ENCODE measurements at regions not wholly inside any gene's neighbourhood (a gene's known extent, or its start where the extent isn't known, plus 50 kb on each side); places are given as distances from the start of the nearest gene placed in this dataset.

GRCh38 chrX:12052109-12052508 lies 86.2 kb upstream of the FRMPD4 start:
- no peak for DNase-seq (ENCODE audit: low read depth in 2 of 2)
- Histone ChIP-seq H4K20me1 (ENCODE audit: control insufficient read depth, extremely low read depth, insufficient read depth, low read length) (no peaks in the 10 kb centered on the region), H3K79me2 (ENCODE audit: control insufficient read depth, insufficient read depth, low read length) (no peaks in the 10 kb centered on the region), H3K4me2 (ENCODE audit: extremely low read depth, insufficient read depth, low read length) (no peak overlapping the region), H3K4me1 (ENCODE audit: control insufficient read depth, extremely low read depth, insufficient read depth, low read length) (no peaks in the 10 kb centered on the region), H2AFZ (ENCODE audit: low read length) (no peak overlapping the region), H3K9ac (ENCODE audit: insufficient read depth, low read length) (no peak overlapping the region), H3K27ac (ENCODE audit: insufficient read depth, low read length) (no peak overlapping the region), H3K36me3 (ENCODE audit: control insufficient read depth, insufficient read depth, low read length) (no peaks in the 10 kb centered on the region), H3K4me3 (replicated peaks in 1 of 4; ENCODE audit: control extremely low read depth in 1 of 4, insufficient read depth in 1 of 4, low read depth in 3 of 4, low read length in 4 of 4) (no peak overlapping the region), H3K9me3 (ENCODE audit: control insufficient read depth, insufficient read depth, low read depth, low read length) (no peaks in the 10 kb centered on the region), H3K27me3 (ENCODE audit: control insufficient read depth, insufficient read depth, low read length) (no peaks in the 10 kb centered on the region)
- TF ChIP-seq, protein P1, sequence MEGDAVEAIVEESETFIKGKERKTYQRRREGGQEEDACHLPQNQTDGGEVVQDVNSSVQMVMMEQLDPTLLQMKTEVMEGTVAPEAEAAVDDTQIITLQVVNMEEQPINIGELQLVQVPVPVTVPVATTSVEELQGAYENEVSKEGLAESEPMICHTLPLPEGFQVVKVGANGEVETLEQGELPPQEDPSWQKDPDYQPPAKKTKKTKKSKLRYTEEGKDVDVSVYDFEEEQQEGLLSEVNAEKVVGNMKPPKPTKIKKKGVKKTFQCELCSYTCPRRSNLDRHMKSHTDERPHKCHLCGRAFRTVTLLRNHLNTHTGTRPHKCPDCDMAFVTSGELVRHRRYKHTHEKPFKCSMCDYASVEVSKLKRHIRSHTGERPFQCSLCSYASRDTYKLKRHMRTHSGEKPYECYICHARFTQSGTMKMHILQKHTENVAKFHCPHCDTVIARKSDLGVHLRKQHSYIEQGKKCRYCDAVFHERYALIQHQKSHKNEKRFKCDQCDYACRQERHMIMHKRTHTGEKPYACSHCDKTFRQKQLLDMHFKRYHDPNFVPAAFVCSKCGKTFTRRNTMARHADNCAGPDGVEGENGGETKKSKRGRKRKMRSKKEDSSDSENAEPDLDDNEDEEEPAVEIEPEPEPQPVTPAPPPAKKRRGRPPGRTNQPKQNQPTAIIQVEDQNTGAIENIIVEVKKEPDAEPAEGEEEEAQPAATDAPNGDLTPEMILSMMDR (conservative IDR thresholded peaks at IDR 0.05 in 1 of 2, IDR thresholded peaks at IDR 0.05 in 1 of 2; ENCODE audit: low read depth in 1 of 2, low read length in 2 of 2) = no peak
- TF ChIP-seq EZH2 (IDR thresholded peaks at IDR 0.05; ENCODE audit: low read length, missing control alignments) = no peak

DNA sequence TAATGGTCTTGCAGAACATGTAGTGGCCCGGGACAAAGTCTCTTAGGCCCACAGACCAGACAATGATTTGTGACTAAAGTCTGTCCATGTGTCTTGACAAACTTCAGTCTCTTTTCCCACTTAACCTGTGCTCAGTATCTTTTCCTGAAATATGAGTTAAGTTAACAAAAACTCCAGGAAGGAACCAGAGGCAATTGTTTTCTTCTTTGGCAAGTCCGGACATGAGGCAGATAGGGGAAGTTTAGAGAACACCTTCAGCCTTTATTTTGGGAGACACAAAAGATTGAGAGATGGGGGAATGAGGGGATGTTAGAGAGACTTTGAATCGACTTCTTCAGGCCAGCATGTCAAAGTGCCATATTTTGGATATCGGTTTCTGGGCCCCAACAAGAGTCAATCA lies 80.2 kb upstream of the FRMPD4 start:
- no peak for TF ChIP-seq EZH2 (IDR thresholded peaks at IDR 0.05; ENCODE audit: low read length, missing control alignments)
- TF ChIP-seq, protein P1 (conservative IDR thresholded peaks at IDR 0.05 in 1 of 2, IDR thresholded peaks at IDR 0.05 in 1 of 2; ENCODE audit: low read depth in 1 of 2, low read length in 2 of 2) = no peak
- Histone ChIP-seq H3K36me3 (ENCODE audit: control insufficient read depth, insufficient read depth, low read length) (no peaks in the 10 kb centered on the region), H3K4me2 (ENCODE audit: extremely low read depth, insufficient read depth, low read length) (no peak overlapping the region), H2AFZ (ENCODE audit: low read length) (no peak overlapping the region), H3K4me1 (ENCODE audit: control insufficient read depth, extremely low read depth, insufficient read depth, low read length) (no peaks in the 10 kb centered on the region), H3K79me2 (ENCODE audit: control insufficient read depth, insufficient read depth, low read length) (no peaks in the 10 kb centered on the region), H3K9me3 (ENCODE audit: control insufficient read depth, insufficient read depth, low read depth, low read length) (no peaks in the 10 kb centered on the region), H3K9ac (ENCODE audit: insufficient read depth, low read length) (no peak overlapping the region), H3K27ac (ENCODE audit: insufficient read depth, low read length) (no peak overlapping the region), H4K20me1 (ENCODE audit: control insufficient read depth, extremely low read depth, insufficient read depth, low read length) (no peaks in the 10 kb centered on the region), H3K4me3 (replicated peaks in 1 of 4; ENCODE audit: control extremely low read depth in 1 of 4, insufficient read depth in 1 of 4, low read depth in 3 of 4, low read length in 4 of 4) (no peak overlapping the region), H3K27me3 (ENCODE audit: control insufficient read depth, insufficient read depth, low read length) (no peaks in the 10 kb centered on the region)
- no peak for DNase-seq (ENCODE audit: low read depth in 2 of 2)

GRCh38 chrX:12060489-12061260 lies 77.6 kb upstream of the FRMPD4 start:
- Histone ChIP-seq H3K9ac (ENCODE audit: insufficient read depth, low read length) (no peak overlapping the region), H3K9me3 (ENCODE audit: control insufficient read depth, insufficient read depth, low read depth, low read length) (no peaks in the 10 kb centered on the region), H4K20me1 (ENCODE audit: control insufficient read depth, extremely low read depth, insufficient read depth, low read length) (no peaks in the 10 kb centered on the region), H3K79me2 (ENCODE audit: control insufficient read depth, insufficient read depth, low read length) (no peaks in the 10 kb centered on the region), H3K27me3 (ENCODE audit: control insufficient read depth, insufficient read depth, low read length) (no peaks in the 10 kb centered on the region), H3K27ac (ENCODE audit: insufficient read depth, low read length) (no peak overlapping the region), H3K36me3 (ENCODE audit: control insufficient read depth, insufficient read depth, low read length) (no peaks in the 10 kb centered on the region), H3K4me1 (ENCODE audit: control insufficient read depth, extremely low read depth, insufficient read depth, low read length) (no peaks in the 10 kb centered on the region), H3K4me3 (replicated peaks in 1 of 4; ENCODE audit: control extremely low read depth in 1 of 4, insufficient read depth in 1 of 4, low read depth in 3 of 4, low read length in 4 of 4) (no peak overlapping the region), H2AFZ (ENCODE audit: low read length) (no peak overlapping the region), H3K4me2 (ENCODE audit: extremely low read depth, insufficient read depth, low read length) (no peak overlapping the region)
- TF ChIP-seq EZH2 (IDR thresholded peaks at IDR 0.05; ENCODE audit: low read length, missing control alignments) = no peak
- TF ChIP-seq, protein P1 (conservative IDR thresholded peaks at IDR 0.05 in 1 of 2, IDR thresholded peaks at IDR 0.05 in 1 of 2; ENCODE audit: low read depth in 1 of 2, low read length in 2 of 2) = no peak
- no peak for DNase-seq (ENCODE audit: low read depth in 2 of 2)

Measured in fibroblast of lung (primary cell).